Kidney epithelial cell (primary cell): ENCODE measurements at regions not wholly inside any gene's neighbourhood (a gene's known extent, or its start where the extent isn't known, plus 50 kb on each side); places are given as distances from the start of the nearest gene placed in this dataset.

Source experiments
- DNase-seq: peaks from one replicate; pipeline ENCODE4 v3.0.0-alpha.2; 2010; ENCODE audit warnings: low read depth
- H3K27me3 ChIP-seq: 2 replicates; pipeline ENCODE4 v1.6.0; 2011; ENCODE audit warnings: low read length; ENCODE audit not compliant: control insufficient read depth, insufficient read depth
- H3K36me3 ChIP-seq: 2 replicates; pipeline ENCODE4 v1.5.1; 2011; ENCODE audit warnings: low read length; ENCODE audit not compliant: control insufficient read depth, insufficient read depth
- H3K4me3 ChIP-seq: 2 replicates; pipeline ENCODE4 v1.5.1; 2011; ENCODE audit warnings: low read depth, mild to moderate bottlenecking, control low read depth, low read length
- CTCF ChIP-seq: IDR thresholded peaks from 2 replicates; pipeline ENCODE4 v1.5.1; 2011; ENCODE audit warnings: mild to moderate bottlenecking, moderate library complexity, low read length, control low read depth, inconsistent platforms; ENCODE audit not compliant: insufficient read depth, poor library complexity, severe bottlenecking

GRCh38 chr5:4101189-4101588 lies 505.6 kb downstream of the IRX1 start:
- Histone ChIP-seq H3K27me3 (no peaks in the 10 kb centered on the region), H3K36me3 (no peaks in the 10 kb centered on the region), H3K4me3 (no peak overlapping the region)
- no peak for TF ChIP-seq CTCF
- DNase-seq, result no peak

- DNase-seq, result no peak
- Histone ChIP-seq H3K27me3 (no peaks in the 10 kb centered on the region), H3K36me3 (no peaks in the 10 kb centered on the region)
These were observed 509.4 kb downstream of the IRX1 start for GRCh38 chr5:4104831-4105597.

GRCh38 chr5:4108690-4109089 lies 513.1 kb downstream of the IRX1 start:
- no peak for TF ChIP-seq CTCF
- Histone ChIP-seq H3K36me3 (no peaks in the 10 kb centered on the region), H3K4me3 (no peak overlapping the region), H3K27me3 (no peaks in the 10 kb centered on the region)
- no peak for DNase-seq

More at GRCh38 chr5:4104831-4105597, 509.4 kb downstream of the IRX1 start:
- no peak overlapping the region for H3K4me3 ChIP-seq
- TF ChIP-seq CTCF, result no peak

GRCh38 chr5:4113426-4113825 lies 517.8 kb downstream of the IRX1 start:
- TF ChIP-seq CTCF, result no peak
- Histone ChIP-seq H3K27me3 (no peaks in the 10 kb centered on the region), H3K4me3 (no peak overlapping the region), H3K36me3 (no peaks in the 10 kb centered on the region)
- DNase-seq, result no peak

GRCh38 chr5:4113905-4114304 lies 518.3 kb downstream of the IRX1 start:
- no peaks in the 10 kb centered on the region for H3K27me3 ChIP-seq
- no peak overlapping the region for H3K4me3 ChIP-seq
- DNase-seq, result no peak
- no peak for TF ChIP-seq CTCF
- no peaks in the 10 kb centered on the region for H3K36me3 ChIP-seq

- Histone ChIP-seq H3K27me3 (no peaks in the 10 kb centered on the region), H3K4me3 (no peak overlapping the region), H3K36me3 (no peaks in the 10 kb centered on the region)
- no peak for TF ChIP-seq CTCF
- DNase-seq, result no peak
These were observed 518.8 kb downstream of the IRX1 start for GRCh38 chr5:4114452-4114851.
